Activated CD4-positive, alpha-beta T cell treated with anti-CD3 and anti-CD28 coated beads, Interleukin-2, Interleukin-6, amounts not matched to agents 100 ng/mL and 50 ng/mL, durations not matched to agents 16 hours and 8 hours (primary cell): ENCODE measurements at regions not wholly inside any gene's neighbourhood (a gene's known extent, or its start where the extent isn't known, plus 50 kb on each side); places are given as distances from the start of the nearest gene placed in this dataset.
A peak's percentile ranks its signal among the peaks of the same experiment; 100 is the strongest.
"Not testable (repeated sequence)": the region's sequence is repeated elsewhere in the genome, so short reads cannot be mapped to it uniquely, and the experiment has no call there.

ENCODE experiments used
- DNase-seq: peaks from one replicate; pipeline ENCODE4 v3.0.0-alpha.2; 2020

DNA sequence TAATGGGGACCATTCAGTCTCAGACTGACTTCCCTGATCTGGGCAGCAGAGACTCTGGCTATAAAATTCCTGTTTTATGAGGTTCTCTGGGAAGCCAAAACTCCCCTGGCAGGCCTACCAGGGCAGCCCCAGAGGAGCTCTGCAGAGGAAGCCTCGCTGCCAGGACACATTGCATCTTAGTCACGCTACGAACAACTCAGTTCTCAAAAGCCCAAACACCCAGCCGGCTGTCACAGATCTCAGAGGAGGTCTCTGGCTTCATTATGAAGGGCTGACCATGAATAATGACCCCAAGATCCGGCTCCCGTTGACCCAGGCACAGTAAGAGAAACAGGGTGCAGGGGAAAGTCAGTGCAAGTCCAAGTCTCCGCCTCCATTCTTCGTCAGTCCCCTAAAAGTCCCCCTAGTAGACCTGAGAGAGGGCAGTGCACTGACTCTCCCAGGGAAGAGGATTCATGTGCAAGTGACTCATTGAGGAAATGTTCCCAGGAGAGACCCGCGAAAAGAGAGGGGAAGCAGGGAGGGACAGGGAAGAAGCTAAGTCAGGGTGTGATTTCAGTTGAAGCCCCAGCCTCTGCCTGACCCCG lies 212.3 kb downstream of the CYP26B1 start:
- DNase-seq, result no peak

DNA sequence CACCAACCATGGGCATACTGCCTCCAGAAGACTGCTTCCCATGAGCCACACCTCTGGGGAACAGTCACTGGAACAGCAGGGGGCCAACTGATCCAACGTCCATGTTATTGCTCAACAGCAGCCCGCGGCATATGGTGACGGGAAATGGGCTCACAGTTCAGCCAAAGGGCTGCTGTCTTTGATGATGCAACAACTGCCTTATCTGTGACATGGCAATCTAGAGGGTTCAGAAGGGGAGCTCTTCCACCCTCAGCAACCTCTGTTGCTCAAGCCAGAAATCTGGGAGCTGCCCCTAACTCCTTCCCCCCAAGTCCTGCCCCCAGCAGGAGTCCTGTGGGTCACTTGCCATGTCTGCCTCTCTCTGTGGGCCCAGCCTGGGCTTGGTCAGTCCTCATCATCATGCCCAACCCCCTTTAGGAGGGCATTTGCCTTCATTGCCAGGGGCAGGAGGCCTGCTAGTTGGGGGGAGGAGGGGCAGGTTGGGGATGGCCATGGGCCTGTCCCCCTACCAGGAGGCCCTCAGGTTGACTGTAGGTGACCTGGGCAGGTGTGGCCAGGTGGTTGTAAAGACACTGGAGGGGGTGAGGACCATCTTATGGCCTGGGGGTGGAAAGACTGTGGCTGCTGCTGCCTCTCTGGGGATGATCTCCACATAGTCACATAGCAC lies 212.9 kb downstream of the CYP26B1 start:
- no peak for DNase-seq

DNA sequence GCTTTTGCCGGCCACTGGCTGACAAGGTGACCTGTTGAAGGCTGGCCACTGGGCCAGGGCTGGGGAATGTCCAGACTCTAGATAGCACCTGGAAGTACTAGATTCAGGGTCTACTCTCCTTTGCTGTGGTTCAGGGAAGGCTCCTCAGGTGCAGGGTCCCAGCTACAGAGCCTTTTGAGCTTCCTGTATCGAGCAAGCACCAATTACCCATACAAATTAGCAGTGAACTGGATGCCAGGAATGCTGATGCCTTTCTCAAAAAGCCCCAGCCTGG lies 213.4 kb downstream of the CYP26B1 start:
- no peak for DNase-seq

DNA sequence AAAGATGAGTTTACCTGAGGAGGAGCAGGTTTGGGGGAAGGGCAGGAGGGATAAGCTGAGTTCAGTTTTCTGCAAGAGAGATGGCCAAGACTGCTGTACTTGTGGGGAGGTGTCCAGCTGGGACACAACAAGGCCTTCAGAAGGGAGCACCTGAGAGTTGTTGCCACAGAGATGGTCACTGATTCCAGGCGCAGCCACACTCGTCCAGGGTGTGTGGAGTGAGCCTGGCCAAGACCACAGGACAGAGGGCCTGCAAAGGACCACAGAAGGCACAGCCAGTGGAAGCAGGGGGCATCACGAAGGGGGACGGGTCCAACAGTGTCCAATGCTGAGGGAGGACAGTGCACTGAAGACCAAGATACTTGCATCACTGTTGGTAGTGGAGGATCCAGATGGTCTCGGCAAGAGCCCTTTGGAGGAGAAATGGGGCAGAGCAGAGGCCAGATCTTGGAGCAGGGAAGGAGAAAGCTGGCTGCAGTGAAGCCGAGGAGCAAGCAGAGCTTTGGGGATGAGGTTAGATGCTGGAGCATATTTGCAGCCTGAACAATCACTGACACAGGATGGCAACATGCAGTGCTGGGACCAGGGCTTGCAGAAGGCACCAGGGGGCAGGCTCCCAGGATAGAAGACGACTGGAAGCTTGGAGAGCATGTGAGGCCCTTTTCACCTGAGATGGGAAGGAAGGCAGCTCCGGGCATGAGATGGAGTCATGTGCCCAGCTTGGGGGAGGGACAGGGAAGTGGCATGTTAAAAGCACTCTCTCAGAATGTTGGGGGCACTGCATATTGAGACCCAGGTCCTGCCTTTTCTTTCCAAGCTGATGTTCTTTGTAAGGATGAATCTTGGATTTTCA lies 214.0 kb downstream of the CYP26B1 start:
- DNase-seq, result no peak

DNA sequence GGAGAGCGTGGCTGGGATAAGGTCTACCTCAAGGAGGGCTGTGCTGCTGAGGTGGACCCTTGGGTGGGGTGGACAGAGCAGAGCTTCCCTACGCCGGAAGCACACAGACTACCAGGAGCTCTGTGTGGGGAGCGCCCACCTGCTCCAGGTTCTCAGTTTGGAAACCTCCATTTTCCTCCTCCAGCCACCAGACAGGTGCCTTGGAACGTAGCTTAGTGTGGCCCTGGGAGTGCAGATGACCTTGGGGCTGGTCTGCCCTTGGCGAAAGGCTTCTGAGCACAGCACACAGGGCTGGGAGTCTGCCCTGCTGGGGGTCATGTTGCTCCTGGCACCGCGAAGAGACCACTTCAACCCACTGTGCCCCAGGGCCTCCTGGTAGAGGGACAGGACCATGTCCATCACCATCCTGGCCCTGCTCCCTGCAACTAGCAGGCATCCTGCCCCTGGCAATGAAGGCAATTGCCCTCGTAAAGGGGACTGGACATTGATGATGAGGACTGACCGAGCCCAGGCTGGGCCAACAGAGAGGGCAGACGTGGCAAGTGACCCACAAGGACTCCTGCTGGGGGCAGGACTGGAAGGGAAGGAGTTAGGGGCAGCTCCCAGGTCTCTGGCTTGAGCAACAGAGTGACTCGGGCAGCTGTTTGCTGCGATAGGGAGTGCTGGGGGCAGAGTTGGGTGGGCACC lies 214.7 kb downstream of the CYP26B1 start:
- no peak for DNase-seq

DNA sequence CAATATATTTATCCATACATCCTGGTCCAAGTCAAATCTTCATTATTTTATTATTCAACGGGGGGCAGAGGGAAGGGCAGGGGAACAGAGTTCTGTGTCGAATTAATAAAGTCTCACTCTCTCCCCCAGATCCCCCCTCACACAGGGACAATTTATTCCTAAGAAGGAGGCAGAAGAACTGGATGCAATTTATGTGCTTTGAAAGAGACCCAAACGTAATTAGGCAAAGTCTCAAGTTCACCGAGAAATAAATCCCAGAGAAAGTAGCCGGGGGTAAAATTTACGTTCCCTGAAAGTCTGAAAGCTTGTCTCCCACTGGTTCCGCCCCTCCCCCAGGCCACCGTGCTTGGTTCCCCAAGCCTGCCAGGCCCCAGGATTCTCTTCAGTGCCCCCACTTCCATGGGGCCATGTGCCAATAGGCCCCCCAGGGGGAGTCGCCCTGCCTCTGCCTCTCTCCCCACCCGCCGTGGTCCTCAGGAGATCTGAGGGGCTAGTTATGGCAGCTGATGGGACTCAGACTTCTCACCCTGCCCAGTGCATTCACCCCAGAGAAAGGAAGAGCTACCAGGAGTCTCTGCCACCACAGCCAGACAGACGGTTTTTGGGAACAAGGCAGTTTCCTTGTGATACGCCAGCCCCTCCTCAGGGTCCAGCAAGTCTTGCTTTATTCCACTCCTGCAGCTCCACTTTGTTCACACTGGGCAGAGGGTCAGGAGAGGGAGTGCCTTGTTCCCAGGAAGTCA lies 215.5 kb downstream of the CYP26B1 start:
- DNase-seq, result no peak

DNA sequence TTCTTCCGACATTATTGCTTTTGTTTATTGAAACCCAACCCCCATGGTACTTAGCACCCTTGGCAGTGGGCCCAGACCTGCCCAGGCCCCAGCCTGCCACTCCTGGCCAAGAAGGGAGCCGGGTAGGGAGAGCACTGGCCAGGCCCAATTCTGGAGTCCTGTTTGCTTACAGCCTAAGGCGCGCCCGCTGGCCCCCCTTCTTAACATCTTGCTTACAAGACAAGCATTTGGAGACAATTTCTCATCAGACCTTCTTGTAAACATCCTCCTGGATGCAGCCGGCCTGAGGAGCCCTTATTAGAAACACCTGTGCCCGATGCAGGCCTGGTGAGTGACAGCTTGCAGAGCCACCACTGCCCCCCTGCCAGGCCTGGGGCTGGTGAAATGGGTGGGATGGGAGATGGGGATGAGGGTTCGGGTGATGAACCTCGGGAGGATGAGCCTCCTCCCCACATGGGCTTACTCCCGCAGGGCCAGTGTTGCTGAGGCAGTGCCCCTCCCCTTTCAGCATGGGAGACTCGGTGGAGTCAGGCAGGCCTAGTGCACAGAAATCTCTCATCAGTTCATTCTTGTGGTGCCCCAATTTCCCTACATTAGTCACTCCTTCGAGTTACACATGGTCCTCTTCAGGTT lies 217.5 kb downstream of the CYP26B1 start:
- DNase-seq, result no peak

DNA sequence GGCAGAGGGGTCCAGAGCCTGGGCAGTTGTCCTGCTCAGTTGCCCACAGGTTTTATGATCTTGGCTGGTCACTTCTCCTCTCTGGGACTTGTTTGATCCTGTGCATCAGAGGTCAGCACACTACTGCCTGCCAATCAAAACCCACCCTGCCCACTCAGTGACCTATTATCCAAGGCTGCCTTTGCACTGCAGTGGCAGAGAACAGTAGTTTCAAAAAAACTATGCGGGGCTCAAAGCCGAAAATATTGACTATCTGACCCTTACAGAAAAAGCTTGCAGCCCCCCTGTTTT lies 218.2 kb downstream of the CYP26B1 start:
- no peak for DNase-seq

DNA sequence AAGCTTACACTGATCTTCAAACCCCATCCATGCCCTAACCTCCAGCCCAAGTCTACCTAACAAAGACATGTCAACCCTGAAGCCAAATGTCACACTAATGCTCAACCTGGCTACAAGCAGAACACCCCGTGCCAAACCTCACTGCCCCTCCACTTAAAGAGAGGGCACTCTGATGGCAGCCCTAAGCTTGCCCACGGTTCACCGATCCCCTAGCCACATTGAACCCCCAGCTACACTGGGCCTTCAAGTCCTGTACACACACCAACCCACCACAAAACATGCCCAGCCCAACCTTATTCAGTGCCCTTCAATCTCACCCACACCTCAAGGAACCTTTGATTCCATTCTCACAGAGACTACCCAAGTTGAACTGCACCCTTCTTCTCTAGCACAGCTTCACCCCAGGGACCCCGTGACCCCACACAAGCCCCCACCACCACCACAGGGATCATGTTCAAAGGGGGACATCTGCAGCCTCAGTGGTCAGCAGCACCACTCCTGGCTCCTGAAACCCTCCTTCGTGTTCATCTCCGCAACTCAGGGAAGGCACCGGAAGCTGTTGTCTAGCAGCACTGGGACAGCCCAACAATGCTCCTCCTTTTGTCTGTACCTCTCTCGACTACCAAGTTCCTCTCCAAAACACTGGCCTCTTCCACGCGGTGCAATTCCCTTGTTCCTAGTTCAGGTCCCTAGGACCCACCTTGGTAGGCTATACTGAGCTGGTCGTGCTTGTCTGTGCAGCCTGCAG lies 218.8 kb downstream of the CYP26B1 start:
- DNase-seq, result no peak

DNA sequence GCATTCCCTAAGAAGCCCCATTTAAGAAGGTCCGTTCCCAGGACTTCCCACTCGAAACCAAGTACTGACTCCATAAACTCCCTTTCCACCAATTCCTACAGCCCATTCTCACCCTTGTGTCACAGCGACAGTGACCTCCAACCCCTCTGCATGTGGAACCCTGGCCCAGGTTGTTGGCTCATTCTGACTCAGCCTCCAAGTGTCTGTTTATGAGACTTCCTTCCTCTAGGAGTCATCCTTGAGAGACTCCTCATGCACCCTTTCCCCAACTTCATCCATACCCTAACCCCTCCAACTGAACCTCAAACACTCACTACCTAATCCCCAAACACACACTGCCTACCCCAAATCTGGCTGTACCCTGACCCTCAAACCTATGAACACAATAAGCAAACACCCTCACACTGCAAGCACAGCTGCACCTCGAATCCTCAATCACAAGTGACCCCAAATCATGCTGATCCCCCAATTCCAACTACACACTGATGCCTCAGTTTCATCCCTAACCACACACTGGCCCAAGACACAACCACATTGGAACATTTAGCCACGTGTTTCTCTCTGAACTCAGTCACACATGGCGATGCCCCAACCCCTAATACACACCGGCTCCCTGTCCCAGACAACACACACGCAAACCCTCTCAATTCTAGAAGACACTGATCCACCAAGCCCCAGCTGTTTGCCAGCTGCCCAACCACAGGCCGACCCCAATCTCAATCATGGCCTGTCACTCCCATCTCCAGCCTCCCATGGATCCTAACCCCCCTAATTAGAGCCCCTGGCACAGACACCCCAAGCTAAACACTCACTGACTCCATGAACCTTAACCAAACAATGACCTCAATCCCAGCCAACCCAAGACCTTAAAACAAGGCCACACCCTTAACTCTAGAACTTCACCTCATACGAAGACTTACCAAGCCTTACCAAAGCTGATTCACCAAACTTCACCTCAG lies 219.6 kb downstream of the CYP26B1 start:
- DNase-seq, result no peak

DNA sequence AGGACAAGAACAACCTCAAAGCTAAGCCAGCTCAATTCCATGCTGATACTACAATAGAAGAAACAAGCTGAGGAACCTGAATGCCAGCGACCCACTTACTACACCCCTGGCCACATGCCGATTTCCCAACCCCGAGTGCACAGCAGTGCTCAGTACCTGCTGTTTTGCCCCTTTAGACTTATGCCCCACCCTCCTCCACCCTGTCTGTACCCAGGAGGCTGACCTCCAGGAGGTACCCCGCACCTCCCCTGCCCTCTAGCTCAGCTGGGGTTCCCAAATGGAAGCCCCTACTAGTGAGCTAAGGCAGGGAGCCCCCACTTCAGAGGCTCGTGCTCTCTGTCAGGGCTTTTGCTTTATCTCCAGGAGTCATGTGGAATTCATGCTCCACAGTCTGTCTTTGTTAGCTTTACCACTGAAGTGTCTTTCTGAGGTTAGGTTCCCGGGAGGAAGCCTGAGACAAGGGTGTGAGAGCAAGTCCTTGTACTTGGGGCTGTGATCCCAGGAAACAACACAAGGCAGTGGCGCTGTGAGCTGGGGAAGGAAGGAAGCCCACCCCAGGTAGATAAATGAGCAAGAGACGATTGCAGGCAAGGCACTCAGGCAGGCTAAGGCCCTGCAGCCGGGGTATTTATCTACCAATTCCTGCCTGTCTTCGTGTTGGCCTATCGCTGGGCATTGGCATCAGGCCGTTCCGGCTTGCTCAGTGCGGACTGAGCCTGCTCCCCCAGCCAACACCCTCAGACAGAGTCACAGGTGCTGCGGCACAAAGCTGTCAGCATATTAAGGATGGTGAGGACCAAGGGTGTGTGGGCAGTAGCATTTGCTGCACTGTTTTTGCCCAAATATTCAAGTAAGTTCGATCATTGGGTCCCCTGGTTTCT lies 220.5 kb downstream of the CYP26B1 start:
- DNase-seq, result no peak

DNA sequence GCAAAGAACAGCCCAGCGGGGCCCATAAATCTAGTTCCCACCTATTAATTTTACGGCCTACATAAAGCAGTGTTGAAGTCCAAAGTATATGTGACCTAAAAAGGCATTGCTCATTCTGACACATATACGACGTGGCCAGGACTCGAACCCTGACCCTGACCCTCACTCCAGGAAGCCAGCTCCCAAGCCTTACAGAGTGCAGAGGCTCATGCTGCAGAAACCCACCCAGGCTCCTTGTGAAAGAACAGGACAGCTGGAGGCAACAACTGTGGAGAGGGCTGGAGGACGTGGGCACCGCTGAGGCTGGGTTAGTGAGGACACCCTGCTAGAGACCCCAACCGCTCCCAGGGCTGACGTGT lies 221.6 kb downstream of the CYP26B1 start:
- DNase-seq, result no peak

DNA sequence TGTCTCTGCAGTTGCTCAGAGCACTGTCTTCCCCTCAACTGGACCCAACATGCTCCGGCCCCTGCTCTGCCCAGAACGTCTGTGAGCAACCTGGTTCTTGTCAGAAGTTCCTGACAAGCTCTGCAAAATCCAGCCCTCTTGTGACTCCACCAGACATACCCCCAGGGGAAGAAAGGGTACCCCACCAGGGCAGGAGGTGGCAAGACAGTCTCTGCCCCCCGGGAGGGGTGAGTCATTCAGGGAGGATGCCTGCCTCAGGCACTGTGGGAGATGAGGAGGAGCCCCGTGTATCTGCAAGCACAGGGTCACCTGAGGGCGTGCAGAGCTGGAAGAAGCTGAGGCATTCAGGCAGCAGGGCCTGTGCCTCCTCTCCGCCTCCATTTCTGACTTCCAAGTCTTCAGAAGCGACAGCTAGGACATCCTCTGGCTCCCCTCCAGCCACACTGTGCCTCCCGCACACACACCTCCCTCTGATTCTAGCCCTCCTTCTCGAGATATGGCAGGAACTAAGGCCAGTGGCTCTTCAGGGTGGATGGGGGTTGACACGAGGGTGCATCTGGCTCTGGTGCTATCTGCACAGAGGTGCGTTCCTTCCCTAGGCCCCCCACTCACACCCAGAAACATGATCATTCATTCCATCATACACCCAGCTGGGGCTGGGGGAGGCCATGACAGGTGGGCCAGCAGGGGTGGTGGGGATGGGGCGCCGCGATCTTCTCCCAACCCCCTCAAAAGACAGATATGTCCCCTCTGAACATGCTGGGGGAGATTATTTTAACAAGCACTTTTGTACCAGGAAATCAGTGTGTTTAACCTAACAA lies 222.2 kb downstream of the CYP26B1 start:
- no peak for DNase-seq

DNA sequence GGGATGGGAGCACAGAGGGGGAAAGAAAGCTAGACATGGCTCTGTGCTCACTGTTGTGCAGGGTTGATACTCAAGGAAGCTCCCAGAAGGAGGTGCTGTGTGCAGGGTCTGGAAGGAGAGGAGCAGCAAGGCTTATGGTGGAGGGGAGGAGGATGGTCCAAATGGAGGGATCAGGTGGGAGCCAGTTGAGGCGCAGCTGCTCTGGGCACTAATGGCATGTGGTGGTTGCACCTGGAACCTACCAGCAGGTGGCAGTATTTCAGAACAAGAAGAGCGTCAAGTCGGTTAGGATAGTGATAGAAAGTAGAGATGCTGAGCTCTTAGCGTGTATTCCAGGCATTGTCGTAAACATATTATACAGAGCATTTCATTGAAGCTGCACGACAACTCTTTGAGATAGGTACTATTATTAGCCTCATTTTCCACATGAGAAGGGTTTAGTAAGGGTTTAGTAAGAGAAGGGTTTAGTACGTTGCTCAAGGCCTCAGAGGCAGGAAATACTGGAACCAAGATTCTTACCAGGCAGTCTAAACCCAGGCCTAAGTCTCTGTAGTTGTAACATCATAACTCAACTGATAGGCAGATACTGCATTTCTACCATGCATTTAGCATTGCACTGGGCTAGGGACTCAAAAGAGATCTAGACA lies 223.7 kb downstream of the CYP26B1 start:
- DNase-seq, result peak; percentile 67

DNA sequence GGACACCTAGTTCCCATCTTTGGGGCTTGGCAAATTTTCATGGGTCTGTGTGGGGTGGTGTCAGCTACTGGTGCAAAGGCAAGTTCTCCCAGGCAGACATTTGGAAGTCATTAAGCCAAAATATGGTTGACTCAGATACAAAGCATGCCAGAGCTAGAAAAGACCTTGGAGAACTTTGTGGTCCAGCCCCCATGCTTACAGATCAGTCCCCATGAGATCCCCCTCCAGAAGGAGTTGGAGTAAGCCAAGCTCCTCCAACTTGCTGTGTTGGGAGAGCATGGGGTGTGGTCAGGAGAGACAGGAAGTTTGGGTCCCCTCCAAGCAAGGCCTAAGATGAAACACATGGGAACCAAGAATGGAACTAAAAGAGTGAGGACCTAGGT lies 224.5 kb downstream of the CYP26B1 start:
- no peak for DNase-seq

DNA sequence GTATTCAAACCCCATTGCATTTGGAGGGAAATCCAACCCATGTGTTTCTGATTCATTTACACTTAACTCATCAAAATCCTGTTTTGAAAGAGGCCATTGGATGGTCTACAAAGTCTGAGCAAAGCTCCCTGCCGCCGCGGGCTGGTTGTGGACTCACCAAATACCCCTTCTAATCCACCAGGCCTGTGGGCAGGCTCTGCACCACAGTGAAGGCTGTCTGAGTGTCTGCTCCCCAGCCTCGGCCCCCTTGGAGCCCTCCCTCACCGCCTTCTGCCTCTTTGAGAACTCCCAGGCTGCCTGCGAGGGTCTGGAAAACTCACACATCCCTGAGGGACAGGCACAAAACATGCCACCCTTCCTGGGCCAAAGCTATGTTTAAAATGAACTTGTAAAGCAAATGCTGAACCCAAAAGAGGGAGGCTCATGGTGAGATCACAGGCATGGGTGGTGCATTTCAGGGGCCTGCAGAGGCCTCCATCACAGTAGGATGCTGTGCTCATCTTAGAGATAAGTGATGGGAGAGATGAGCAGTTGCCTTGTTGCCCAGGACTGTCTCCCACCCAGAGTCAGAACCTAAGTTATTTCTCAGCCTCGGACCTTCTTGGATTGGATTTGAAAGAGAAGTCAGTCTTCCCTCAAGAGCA lies 225.0 kb downstream of the CYP26B1 start:
- no peak for DNase-seq

DNA sequence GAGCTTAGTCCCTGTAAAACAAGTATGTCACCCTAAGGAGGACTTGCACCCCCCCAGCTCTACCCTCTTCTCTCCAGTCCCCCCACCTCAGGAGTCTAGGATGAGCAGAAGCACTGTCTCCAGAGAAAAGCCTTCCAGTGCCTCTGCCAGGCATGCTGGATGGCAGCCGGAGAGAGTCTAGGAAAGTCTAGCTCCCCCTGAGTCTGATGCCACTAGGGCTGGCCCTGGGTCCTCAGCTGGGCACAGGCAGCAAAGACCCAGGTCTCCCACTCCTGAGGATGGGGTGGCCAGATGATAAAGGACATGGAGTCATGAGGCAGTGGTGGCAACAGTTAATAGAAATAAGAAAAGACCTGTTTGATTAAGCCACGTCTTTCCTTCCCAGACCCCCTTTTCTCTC lies 225.6 kb downstream of the CYP26B1 start:
- DNase-seq, result no peak

DNA sequence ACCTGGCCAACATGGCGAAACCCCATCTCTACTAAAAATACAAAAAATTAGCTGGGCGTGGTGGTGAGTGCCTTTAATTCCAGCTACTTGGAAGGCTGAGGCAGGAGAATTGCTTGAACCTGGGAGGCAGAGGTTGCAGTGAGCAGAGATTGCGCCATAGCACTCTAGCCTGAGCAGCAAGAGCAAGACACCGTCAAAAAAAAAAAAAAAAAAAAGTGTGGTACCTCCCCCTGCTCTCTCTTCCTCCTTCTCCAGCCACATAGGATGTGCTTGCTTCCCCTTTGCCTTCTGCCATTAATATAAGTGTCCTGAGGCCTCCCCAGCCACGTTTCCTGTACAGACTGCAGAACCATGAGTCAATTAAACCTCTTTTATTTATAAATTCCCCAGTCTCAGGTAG lies 226.8 kb downstream of the CYP26B1 start:
- not testable (repeated sequence) for DNase-seq
